IPS DF 6.9 (cell line): ENCODE measurements at regions not wholly inside any gene's neighbourhood (a gene's known extent, or its start where the extent isn't known, plus 50 kb on each side); places are given as distances from the start of the nearest gene placed in this dataset.

ENCODE experiments used
- DNase-seq: peaks from one replicate; pipeline ENCODE4 v3.0.0-alpha.2; 2013; ENCODE audit warnings: low read depth, low spot score
- H3K27ac ChIP-seq: one replicate; pipeline ENCODE4 v1.5.1; 2013; ENCODE audit warnings: low read length, control low read depth
- H3K27me3 ChIP-seq: 2 replicates; pipeline ENCODE4 v1.6.1; 2013; ENCODE audit warnings: mild to moderate bottlenecking, low read length; ENCODE audit not compliant: control insufficient read depth, insufficient read depth
- H3K36me3 ChIP-seq: 2 replicates; pipeline ENCODE4 v1.6.1; 2013; ENCODE audit warnings: low read length; ENCODE audit not compliant: control insufficient read depth, insufficient read depth
- H3K4me1 ChIP-seq: 2 replicates; pipeline ENCODE4 v1.6.1; 2013; ENCODE audit warnings: low read length; ENCODE audit not compliant: control insufficient read depth, insufficient read depth
- H3K4me3 ChIP-seq: 2 replicates; pipeline ENCODE4 v1.5.1; 2013; ENCODE audit warnings: mild to moderate bottlenecking, low read length
- H3K9me3 ChIP-seq: 2 replicates; pipeline ENCODE4 v1.6.1; 2013; ENCODE audit warnings: low read length, inconsistent platforms; ENCODE audit not compliant: control insufficient read depth, insufficient read depth
- WGBS: extraction: QIAGEN DNeasy Blood & Tissue Kit; methylation state at CpG from one replicate; pipeline ENCODE4 v1.1.7; 2013; ENCODE audit warnings: mixed read lengths, missing lambda C conversion rate; ENCODE audit not compliant: insufficient read length, insufficient coverage; 5-methylcytosine and 5-hydroxymethylcytosine counted together

DNA sequence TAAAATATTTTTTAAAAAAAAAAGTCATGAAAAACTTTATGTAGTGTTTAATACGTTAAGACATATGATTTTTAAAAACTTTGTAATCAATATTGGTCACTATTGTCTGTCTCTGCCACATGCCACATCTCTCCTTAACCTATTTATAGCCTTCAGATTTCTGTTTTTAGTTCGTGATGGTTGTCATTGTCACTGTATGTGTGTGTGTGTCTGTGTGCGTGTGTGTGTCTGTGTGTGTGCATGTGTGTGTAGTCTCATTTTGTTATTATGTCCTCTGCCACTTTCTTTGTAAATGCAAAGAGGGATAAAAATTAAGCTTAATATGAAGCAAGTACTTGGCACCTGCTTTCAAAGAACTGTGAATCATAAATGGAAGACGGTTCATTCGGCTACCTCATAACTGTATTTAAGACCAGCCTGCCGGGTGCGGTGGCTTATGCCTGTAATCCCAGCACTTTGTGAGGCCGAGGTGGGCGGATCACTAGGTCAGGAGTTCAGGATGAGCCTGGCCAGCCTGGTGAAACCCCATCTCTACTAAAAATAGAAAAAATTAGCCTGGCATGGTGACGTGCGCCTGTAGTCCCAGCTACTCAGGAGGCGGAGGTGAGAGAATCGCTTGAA, 354.0 kb downstream of the ARL4A start:
- no peaks in the 10 kb centered on the region for H3K36me3 ChIP-seq
- H3K9me3 ChIP-seq, result no peaks in the 10 kb centered on the region
- no peaks in the 10 kb centered on the region for H3K4me1 ChIP-seq
- WGBS, result no CpG with 5 or more reads among the region's 13 CpGs
- DNase-seq, result no peak
- H3K27ac ChIP-seq, result no peak overlapping the region
- H3K4me3 ChIP-seq, result no peak overlapping the region
- H3K27me3 ChIP-seq, result no peaks in the 10 kb centered on the region

- Histone ChIP-seq H3K4me1 (no peaks in the 10 kb centered on the region), H3K27me3 (no peaks in the 10 kb centered on the region), H3K27ac (no peak overlapping the region), H3K4me3 (no peak overlapping the region), H3K36me3 (no peaks in the 10 kb centered on the region), H3K9me3 (no peaks in the 10 kb centered on the region)
- DNase-seq, result no peak
These were observed 355.3 kb downstream of the ARL4A start for GRCh38 chr7:13042605-13043236.

DNA sequence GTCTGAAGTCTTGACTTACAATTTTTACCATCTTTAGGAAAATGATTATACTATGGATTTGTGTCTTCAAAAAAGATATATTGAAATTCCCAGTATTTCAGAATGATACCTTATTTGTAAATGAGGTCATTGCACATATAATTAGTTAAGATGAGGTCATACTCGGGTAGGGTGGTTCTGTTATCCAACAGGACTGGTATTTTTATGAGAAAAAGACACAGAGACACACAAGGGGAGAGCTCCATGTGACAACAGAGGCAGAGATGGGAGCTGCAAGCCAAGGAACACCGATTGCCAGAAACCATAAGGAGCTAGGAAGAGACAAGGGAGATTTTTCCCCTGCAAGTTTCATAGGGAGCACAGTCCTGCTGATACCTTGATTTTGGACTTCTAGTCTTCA, 356.9 kb downstream of the ARL4A start:
- H3K4me3 ChIP-seq, result no peak overlapping the region
- H3K4me1 ChIP-seq, result no peaks in the 10 kb centered on the region
- no peak overlapping the region for H3K27ac ChIP-seq
- no peaks in the 10 kb centered on the region for H3K27me3 ChIP-seq
- H3K36me3 ChIP-seq, result no peaks in the 10 kb centered on the region
- WGBS, result no CpG with 5 or more reads among the region's 2 CpGs
- DNase-seq, result no peak
- H3K9me3 ChIP-seq, result no peaks in the 10 kb centered on the region

DNA sequence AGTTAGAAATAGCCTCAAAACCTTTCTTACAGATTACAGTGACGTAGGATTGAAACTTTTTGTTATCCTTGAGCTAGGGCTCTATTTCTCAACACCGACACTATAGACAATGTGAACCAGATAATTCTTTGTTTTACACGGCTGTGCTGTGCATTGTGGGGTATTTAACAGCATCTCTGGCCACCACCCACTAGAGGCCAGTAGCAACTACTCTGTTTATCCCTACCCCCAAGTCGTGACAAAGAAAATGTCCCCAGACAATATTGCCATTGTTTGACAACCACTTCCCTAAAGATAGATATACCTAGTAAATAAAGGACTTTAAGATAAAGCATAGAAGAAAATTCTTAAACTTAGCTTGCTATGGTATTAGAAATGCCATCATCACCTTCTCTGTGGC, 359.6 kb downstream of the ARL4A start:
- no peaks in the 10 kb centered on the region for H3K36me3 ChIP-seq
- no CpG with 5 or more reads among the region's 4 CpGs for WGBS
- DNase-seq, result no peak
- no peaks in the 10 kb centered on the region for H3K27me3 ChIP-seq
- H3K4me1 ChIP-seq, result no peaks in the 10 kb centered on the region
- no peaks in the 10 kb centered on the region for H3K9me3 ChIP-seq
- H3K27ac ChIP-seq, result no peak overlapping the region
- no peak overlapping the region for H3K4me3 ChIP-seq

DNA sequence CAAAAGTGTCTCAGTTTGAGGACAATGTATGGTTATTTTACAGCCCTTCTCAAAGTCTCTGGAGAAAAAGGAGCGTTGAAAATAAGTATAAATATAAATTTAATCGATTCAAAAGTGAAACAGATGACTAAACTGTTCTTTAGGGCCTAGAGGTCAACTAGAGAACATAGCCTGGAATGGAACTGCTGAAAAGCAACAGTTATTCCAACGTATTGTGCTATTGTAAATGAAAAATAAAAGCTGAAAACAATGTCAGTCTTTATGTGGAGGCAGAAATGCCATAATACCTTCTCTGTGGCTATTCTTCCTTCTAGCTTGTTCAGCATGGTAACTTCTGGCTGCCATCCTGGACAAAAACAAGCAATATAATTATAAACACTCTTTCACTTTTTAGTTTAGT, 362.5 kb downstream of the ARL4A start:
- H3K27ac ChIP-seq, result no peak overlapping the region
- no CpG with 5 or more reads among the region's 3 CpGs for WGBS
- no peak overlapping the region for H3K4me3 ChIP-seq

DNA sequence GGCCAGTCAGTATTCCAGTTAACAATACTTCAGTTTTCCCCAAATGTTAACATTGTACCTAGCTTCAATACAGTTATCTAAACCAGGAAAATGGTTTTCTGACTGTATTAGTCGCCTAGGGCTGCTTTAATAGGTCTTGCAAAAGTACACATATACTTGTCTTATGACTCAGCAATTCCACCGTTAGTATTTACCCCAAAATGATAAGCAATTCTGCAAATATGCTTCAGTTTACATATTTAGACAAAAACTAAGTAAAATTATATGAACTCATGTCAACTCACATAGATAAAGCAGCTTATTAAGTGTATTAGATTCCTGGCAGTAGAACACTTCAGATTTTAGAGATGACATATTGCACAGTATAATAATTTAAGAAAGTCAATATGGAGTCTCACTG, 363.3 kb downstream of the ARL4A start:
- WGBS, result no CpG with 5 or more reads among the region's 2 CpGs
- Histone ChIP-seq H3K4me1 (no peaks in the 10 kb centered on the region), H3K9me3 (no peaks in the 10 kb centered on the region), H3K27ac (no peak overlapping the region), H3K27me3 (no peaks in the 10 kb centered on the region), H3K4me3 (no peak overlapping the region), H3K36me3 (no peaks in the 10 kb centered on the region)
- DNase-seq, result no peak

More for the DNA sequence above, 362.5 kb downstream of the ARL4A start:
- no peaks in the 10 kb centered on the region for H3K9me3 ChIP-seq
- no peaks in the 10 kb centered on the region for H3K27me3 ChIP-seq
- no peaks in the 10 kb centered on the region for H3K4me1 ChIP-seq
- DNase-seq, result no peak
- no peaks in the 10 kb centered on the region for H3K36me3 ChIP-seq

GRCh38 chr7:13055732-13056368, 368.4 kb downstream of the ARL4A start:
- no peaks in the 10 kb centered on the region for H3K4me1 ChIP-seq
- H3K4me3 ChIP-seq, result no peak overlapping the region
- H3K27me3 ChIP-seq, result no peaks in the 10 kb centered on the region
- no peaks in the 10 kb centered on the region for H3K36me3 ChIP-seq
- H3K27ac ChIP-seq, result no peak overlapping the region
- WGBS, result no CpG with 5 or more reads among the region's 2 CpGs
- DNase-seq, result no peak
- H3K9me3 ChIP-seq, result no peaks in the 10 kb centered on the region

GRCh38 chr7:13057462-13058200, 370.2 kb downstream of the ARL4A start:
- H3K4me1 ChIP-seq, result no peaks in the 10 kb centered on the region
- no CpG with 5 or more reads among the region's 6 CpGs for WGBS
- H3K9me3 ChIP-seq, result no peaks in the 10 kb centered on the region
- H3K36me3 ChIP-seq, result no peaks in the 10 kb centered on the region
- H3K4me3 ChIP-seq, result no peak overlapping the region
- DNase-seq, result no peak
- H3K27ac ChIP-seq, result no peak overlapping the region
- no peaks in the 10 kb centered on the region for H3K27me3 ChIP-seq

- H3K4me1 ChIP-seq, result no peaks in the 10 kb centered on the region
- no CpG with 5 or more reads among the region's 2 CpGs for WGBS
- H3K27me3 ChIP-seq, result no peaks in the 10 kb centered on the region
- no peak overlapping the region for H3K4me3 ChIP-seq
- no peak for DNase-seq
- H3K9me3 ChIP-seq, result no peaks in the 10 kb centered on the region
- H3K27ac ChIP-seq, result no peak overlapping the region
- no peaks in the 10 kb centered on the region for H3K36me3 ChIP-seq
These were observed 372.7 kb downstream of the ARL4A start for GRCh38 chr7:13060173-13060572.

- no peak overlapping the region for H3K27ac ChIP-seq
- WGBS, result no CpG with 5 or more reads among the region's 4 CpGs
- no peaks in the 10 kb centered on the region for H3K36me3 ChIP-seq
- H3K4me1 ChIP-seq, result no peaks in the 10 kb centered on the region
- no peak for DNase-seq
- H3K9me3 ChIP-seq, result no peaks in the 10 kb centered on the region
- H3K27me3 ChIP-seq, result no peaks in the 10 kb centered on the region
- H3K4me3 ChIP-seq, result no peak overlapping the region
These were observed 373.7 kb downstream of the ARL4A start for GRCh38 chr7:13061115-13061514.
